ENCODE measurements at regions not wholly inside any gene's neighbourhood (a gene's known extent, or its start where the extent isn't known, plus 50 kb on each side); places are given as distances from the start of the nearest gene placed in this dataset.
A peak's percentile ranks its signal among the peaks of the same experiment; 100 is the strongest.

DNA sequence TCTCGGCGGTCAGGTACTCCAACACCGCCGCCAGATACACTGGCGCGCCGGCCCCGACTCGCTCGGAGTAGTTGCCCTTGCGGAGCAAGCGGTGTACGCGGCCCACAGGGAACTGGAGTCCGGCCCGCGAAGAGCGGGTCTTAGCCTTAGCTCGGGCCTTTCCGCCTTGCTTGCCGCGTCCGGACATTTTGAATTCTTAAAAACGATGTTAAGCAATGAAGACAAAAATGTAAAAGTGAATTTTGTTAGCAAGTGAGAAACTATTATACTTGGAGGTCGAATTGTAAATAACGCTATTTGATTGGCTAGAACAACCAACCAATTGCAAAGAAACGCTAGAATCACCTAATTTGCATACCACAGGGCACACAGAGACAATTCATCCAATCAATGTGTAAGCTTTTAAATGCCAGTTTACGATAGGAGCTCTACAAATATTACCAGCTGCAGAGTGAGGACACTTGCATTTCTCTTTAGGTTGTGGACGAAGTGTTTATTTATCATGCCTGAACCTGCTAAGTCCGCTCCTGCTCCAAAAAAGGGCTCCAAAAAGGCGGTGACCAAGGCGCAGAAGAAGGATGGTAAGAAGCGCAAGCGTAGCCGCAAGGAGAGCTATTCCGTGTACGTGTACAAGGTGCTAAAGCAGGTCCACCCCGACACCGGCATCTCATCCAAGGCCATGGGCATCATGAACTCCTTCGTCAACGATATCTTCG lies 112.0 kb downstream of the HFE start:
- ChIA-PET CTCF (interaction anchor here (0.9 to 2.6 kb wide), 7 partner anchors 11 to 396 kb away, joined by 3 to 12 read pairs (median 5); a partner anchor contains a TSS), POLR2A (interaction anchor here (0.5 to 20.1 kb wide), 59 partner anchors 10 to 1695 kb away, joined by 3 to 1229 read pairs (median 9); partner anchors contain the start of genes HFE and HMGN4)
- Mint-ChIP-seq H3K4me1 (peaks cover 54% of the 10 kb centered on the region), H3K27ac (peak overlapping the region; percentile 96), H3K36me3 (ENCODE audit: low read depth) (peaks cover 35% of the 10 kb centered on the region), H3K4me3 (peak overlapping the region; percentile 93), H3K27me3 (no peaks in the 10 kb centered on the region), H3K9me3 (no peaks in the 10 kb centered on the region)
- TF ChIP-seq, protein P1, sequence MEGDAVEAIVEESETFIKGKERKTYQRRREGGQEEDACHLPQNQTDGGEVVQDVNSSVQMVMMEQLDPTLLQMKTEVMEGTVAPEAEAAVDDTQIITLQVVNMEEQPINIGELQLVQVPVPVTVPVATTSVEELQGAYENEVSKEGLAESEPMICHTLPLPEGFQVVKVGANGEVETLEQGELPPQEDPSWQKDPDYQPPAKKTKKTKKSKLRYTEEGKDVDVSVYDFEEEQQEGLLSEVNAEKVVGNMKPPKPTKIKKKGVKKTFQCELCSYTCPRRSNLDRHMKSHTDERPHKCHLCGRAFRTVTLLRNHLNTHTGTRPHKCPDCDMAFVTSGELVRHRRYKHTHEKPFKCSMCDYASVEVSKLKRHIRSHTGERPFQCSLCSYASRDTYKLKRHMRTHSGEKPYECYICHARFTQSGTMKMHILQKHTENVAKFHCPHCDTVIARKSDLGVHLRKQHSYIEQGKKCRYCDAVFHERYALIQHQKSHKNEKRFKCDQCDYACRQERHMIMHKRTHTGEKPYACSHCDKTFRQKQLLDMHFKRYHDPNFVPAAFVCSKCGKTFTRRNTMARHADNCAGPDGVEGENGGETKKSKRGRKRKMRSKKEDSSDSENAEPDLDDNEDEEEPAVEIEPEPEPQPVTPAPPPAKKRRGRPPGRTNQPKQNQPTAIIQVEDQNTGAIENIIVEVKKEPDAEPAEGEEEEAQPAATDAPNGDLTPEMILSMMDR (IDR thresholded peaks at IDR 0.05), result no peak
- DNase-seq (peak; percentile 74), ATAC-seq (ENCODE audit: low read depth) (peak; percentile 60)
- intact Hi-C loops (cut with micrococcal nuclease), result loop anchor here (1.0 to 10.0 kb wide), 12 partner anchors 16 to 1936 kb away; partner anchors contain the start of gene ZNF165

DNA sequence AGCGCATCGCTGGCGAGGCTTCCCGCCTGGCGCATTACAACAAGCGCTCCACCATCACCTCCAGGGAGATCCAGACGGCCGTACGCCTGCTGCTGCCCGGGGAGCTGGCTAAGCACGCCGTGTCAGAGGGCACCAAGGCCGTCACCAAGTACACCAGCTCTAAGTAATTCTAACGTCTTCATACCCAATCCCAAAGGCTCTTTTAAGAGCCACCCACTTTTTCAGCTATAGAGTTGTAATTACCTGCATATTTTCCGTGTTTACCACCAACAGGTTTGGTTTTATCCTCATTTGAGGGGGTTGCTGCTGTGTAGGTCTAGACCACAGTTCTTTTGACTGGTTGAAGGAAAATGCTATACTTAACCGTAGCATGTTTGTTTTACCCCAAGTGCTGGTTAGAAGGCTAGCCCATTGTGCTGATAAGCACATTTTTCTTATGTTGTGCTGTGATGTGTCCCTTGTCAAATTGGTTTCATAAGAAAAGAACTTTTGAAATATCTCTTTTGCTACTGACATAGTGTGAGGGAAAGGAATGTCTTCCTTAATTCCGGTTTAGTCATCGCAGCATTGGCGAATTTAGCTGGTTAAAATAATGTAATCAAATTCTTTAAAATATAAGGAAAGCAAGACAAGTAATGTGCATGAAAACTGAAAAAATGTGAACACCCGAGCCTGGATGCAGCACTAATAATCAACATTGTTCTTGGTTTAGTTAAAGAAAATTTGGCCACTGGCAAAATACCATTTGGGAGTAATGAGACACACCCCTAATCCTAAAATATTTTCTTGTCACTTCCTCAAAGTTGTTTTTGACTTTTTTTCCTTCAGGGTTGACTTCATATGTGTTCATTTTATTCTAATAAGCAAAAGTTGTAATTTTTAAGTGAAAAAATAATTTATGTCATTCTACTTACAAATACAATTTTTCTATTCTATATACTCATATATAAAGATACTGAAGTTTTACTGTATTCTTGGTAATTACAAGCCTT lies 112.8 kb downstream of the HFE start:
- ChIA-PET CTCF (interaction anchor here (0.9 to 2.6 kb wide), 5 partner anchors 12 to 395 kb away, joined by 4 to 12 read pairs (median 5); a partner anchor contains a TSS), POLR2A (interaction anchor here (0.5 to 20.1 kb wide), 48 partner anchors 9 to 1694 kb away, joined by 3 to 1229 read pairs (median 28); partner anchors contain the start of genes HFE and HMGN4)
- peaks cover 51% of the 10 kb centered on the region for H3K4me1 Mint-ChIP-seq
- intact Hi-C loops (cut with micrococcal nuclease), result loop anchor here (1.0 to 10.0 kb wide), 12 partner anchors 16 to 1935 kb away; partner anchors contain the start of gene ZNF165
- TF ChIP-seq, protein P1 (IDR thresholded peaks at IDR 0.05), result no peak
- ATAC-seq (ENCODE audit: low read depth), result peak; percentile 6
- no peak for DNase-seq
- H3K9me3 Mint-ChIP-seq, result no peaks in the 10 kb centered on the region
- H3K36me3 Mint-ChIP-seq (ENCODE audit: low read depth), result peaks cover 32% of the 10 kb centered on the region
- peaks cover 2% of the 10 kb centered on the region for H3K27me3 Mint-ChIP-seq
- H3K4me3 Mint-ChIP-seq, result peak overlapping the region; percentile 93
- H3K27ac Mint-ChIP-seq, result peak overlapping the region; percentile 96

DNA sequence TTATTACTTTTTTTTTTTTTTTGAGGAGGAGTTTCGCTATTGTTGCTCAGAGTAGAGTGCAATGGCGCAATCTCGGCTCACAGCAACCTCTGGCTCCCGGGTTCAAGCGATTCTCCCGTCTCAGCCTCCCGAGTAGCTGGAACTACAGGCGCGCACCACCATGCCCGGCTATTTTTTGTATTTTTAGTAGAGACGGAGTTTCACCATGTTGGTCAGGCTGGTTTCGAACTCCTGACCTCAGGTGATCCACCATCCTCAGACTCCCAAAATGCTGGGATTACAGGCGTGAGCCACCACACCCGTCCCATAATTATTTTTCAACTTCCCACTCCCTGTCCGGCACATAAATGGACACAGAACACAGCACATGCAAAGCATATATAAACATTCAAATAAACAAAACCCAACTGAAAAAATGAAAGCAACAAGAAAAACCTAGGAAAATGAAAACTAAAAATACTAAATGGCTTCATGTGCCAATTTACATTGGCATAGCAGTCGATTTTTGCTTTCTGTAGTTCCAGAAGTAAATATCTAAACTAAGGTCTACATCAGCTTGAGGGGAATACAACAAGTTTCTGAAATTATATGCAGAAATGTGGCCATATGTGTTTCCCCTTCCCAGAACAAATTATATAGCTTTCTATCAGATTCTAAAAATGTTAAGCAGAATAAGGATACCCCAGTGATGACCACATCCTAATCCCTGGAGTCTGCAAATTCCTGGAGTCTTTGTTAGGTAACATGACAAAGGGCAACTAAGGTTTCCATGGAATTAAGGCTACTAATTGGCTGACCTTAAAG lies 113.9 kb downstream of the HFE start:
- Mint-ChIP-seq H3K27ac (peak overlapping the region; percentile 75), H3K36me3 (ENCODE audit: low read depth) (peaks cover 24% of the 10 kb centered on the region), H3K4me1 (peaks cover 43% of the 10 kb centered on the region), H3K4me3 (no peak overlapping the region), H3K27me3 (peaks cover 2% of the 10 kb centered on the region), H3K9me3 (no peaks in the 10 kb centered on the region)
- POLR2A ChIA-PET, result interaction anchor here (0.7 to 20.1 kb wide), 6 partner anchors 15 to 1566 kb away, joined by 3 to 1229 read pairs (median 152); a partner anchor contains a TSS
- TF ChIP-seq, protein P1 (IDR thresholded peaks at IDR 0.05), result no peak
- CTCF ChIA-PET, result no interaction called here
- ATAC-seq (ENCODE audit: low read depth), result no peak
- intact Hi-C loops (cut with micrococcal nuclease), result no loop called here
- no peak for DNase-seq

DNA sequence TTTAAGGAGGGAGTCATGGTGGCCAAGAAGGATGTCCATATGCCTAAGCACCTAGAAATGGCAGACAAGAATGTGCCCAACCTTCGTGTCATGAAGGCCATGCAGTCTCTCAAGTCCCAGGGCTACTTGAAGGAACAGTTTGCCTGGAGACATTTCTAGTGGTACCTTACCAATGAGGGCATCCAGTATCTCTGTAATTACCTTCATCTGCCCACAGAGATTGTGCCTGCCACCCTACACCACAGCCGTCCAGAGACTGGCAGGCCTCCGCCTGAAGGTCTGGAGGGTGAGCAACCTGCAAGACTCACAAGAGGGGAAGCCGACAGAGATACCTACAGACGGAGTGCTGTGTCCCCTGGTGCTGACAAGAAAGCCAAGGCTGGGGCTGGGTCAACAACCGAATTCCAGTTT lies 115.0 kb downstream of the HFE start:
- no peak for ATAC-seq (ENCODE audit: low read depth)
- no peak for DNase-seq
- Mint-ChIP-seq H3K36me3 (ENCODE audit: low read depth) (peaks cover 17% of the 10 kb centered on the region), H3K27ac (peak overlapping the region; percentile 12), H3K27me3 (peaks cover 2% of the 10 kb centered on the region), H3K4me1 (peaks cover 38% of the 10 kb centered on the region), H3K4me3 (no peak overlapping the region), H3K9me3 (no peaks in the 10 kb centered on the region)
- intact Hi-C loops (cut with micrococcal nuclease), result no loop called here
- POLR2A ChIA-PET, result interaction anchor here (0.6 to 8.0 kb wide), 6 partner anchors 13 to 1664 kb away, joined by 3 to 299 read pairs (median 56); a partner anchor contains a TSS
- TF ChIP-seq, protein P1 (IDR thresholded peaks at IDR 0.05), result no peak
- CTCF ChIA-PET, result no interaction called here
